ENCODE measurements at regions not wholly inside any gene's neighbourhood (a gene's known extent, or its start where the extent isn't known, plus 50 kb on each side); places are given as distances from the start of the nearest gene placed in this dataset.

DNA sequence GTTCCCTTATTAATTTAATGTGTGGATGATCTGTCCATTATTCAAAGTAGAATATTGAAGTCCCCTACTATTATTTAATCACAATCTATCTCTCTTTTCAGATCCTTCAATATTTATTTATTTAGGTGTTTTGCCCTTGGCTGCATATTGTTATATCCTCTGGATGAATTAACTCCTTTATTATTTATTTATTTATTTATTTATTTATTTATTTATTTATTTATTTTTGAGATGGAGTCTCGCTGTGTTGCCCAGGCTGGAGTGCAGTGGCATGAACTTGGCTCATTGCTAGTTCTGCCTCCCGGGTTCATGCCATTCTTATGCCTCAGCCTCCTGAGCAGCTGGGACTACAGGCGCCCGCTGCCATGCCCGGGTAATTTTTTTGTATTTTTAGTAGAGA lies 776.6 kb upstream of the NXPH2 start:
- intact Hi-C loops (cut with micrococcal nuclease) = no loop called here
- TF ChIP-seq, protein P1, sequence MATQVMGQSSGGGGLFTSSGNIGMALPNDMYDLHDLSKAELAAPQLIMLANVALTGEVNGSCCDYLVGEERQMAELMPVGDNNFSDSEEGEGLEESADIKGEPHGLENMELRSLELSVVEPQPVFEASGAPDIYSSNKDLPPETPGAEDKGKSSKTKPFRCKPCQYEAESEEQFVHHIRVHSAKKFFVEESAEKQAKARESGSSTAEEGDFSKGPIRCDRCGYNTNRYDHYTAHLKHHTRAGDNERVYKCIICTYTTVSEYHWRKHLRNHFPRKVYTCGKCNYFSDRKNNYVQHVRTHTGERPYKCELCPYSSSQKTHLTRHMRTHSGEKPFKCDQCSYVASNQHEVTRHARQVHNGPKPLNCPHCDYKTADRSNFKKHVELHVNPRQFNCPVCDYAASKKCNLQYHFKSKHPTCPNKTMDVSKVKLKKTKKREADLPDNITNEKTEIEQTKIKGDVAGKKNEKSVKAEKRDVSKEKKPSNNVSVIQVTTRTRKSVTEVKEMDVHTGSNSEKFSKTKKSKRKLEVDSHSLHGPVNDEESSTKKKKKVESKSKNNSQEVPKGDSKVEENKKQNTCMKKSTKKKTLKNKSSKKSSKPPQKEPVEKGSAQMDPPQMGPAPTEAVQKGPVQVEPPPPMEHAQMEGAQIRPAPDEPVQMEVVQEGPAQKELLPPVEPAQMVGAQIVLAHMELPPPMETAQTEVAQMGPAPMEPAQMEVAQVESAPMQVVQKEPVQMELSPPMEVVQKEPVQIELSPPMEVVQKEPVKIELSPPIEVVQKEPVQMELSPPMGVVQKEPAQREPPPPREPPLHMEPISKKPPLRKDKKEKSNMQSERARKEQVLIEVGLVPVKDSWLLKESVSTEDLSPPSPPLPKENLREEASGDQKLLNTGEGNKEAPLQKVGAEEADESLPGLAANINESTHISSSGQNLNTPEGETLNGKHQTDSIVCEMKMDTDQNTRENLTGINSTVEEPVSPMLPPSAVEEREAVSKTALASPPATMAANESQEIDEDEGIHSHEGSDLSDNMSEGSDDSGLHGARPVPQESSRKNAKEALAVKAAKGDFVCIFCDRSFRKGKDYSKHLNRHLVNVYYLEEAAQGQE (IDR thresholded peaks at IDR 0.05; ENCODE audit: borderline replicate concordance) = no peak
- TF ChIP-seq, protein P1 (CRISPR knock-in tag; IDR thresholded peaks at IDR 0.05; ENCODE audit: low read depth) = no peak
- no peak overlapping the region for H2AFZ ChIP-seq (ENCODE audit: low read depth, low read length)
- H3K4me1 ChIP-seq (replicated peaks in 1 of 2; ENCODE audit: control insufficient read depth in 2 of 2, insufficient read depth in 2 of 2, low read length in 2 of 2) = no peaks in the 10 kb centered on the region
- H3K27ac ChIP-seq (ENCODE audit: extremely low read depth, low read depth, low read length) = no peak overlapping the region
- H3K4me3 ChIP-seq = no peak overlapping the region
- no peak overlapping the region for H3K9ac ChIP-seq (ENCODE audit: insufficient read depth in 1 of 2, low read depth in 2 of 2, low read length in 2 of 2)
- no peak overlapping the region for H3K4me2 ChIP-seq (ENCODE audit: insufficient read depth, low read length)
- H3K79me2 ChIP-seq (ENCODE audit: control insufficient read depth, insufficient read depth, low read length) = no peaks in the 10 kb centered on the region
- WGBS (ENCODE audit: insufficient coverage, low coverage, missing lambda C conversion rate) = 4% methylated on average over 5 of the region's 5 CpGs
- ChIA-PET CTCF (ENCODE audit: low intra/inter-chr PET ratio) (no interaction called here), POLR2A (no interaction called here)
- ATAC-seq (no peak), FAIRE-seq (no peak), DNase-seq (ENCODE audit: extremely low read depth in 1 of 4, low spot score in 3 of 4) (no peak)
- H3K9me3 ChIP-seq (replicated peaks; ENCODE audit: control insufficient read depth, insufficient read depth, low read depth, low read length) = no peaks in the 10 kb centered on the region
- BruUV-seq (replicated peaks) = no TSS peak
- no peaks in the 10 kb centered on the region for H4K20me1 ChIP-seq (replicated peaks; ENCODE audit: control insufficient read depth, insufficient read depth, low read length)
- H3K36me3 ChIP-seq (ENCODE audit: control insufficient read depth, insufficient read depth, low read length) = no peaks in the 10 kb centered on the region
- H3K9me1 ChIP-seq (ENCODE audit: control insufficient read depth, insufficient read depth, low read length) = no peaks in the 10 kb centered on the region
- H3K27me3 ChIP-seq (ENCODE audit: control insufficient read depth in 2 of 2, insufficient read depth in 2 of 2, low read length in 2 of 2) = no peaks in the 10 kb centered on the region
- in situ Hi-C loops (cut with MboI) = no loop called here
